Embryonic facial prominence (tissue), 1 donor: ENCODE measurements at regions not wholly inside any gene's neighbourhood (a gene's known extent, or its start where the extent isn't known, plus 50 kb on each side); places are given as distances from the start of the nearest gene placed in this dataset.

Experiments
- DNase-seq: peaks from one replicate; pipeline ENCODE4 v3.0.0-alpha.2; 2016; ENCODE audit errors: extremely low spot score

GRCh38 chr22:49508561-49508960, 319.1 kb downstream of the BRD1 start:
- DNase-seq: no peak

- no peak for DNase-seq
These were observed 319.9 kb downstream of the BRD1 start for GRCh38 chr22:49507607-49508292.

GRCh38 chr22:49506010-49506400, 321.7 kb downstream of the BRD1 start:
- DNase-seq: no peak

- no peak for DNase-seq
These were observed 322.2 kb downstream of the BRD1 start for GRCh38 chr22:49505337-49506009.

- DNase-seq: no peak
These were observed 323.7 kb downstream of the BRD1 start for GRCh38 chr22:49503896-49504521.

GRCh38 chr22:49503321-49503720, 324.4 kb downstream of the BRD1 start:
- no peak for DNase-seq

GRCh38 chr22:49502126-49502826, 325.4 kb downstream of the BRD1 start:
- no peak for DNase-seq

- no peak for DNase-seq
These were observed 326.7 kb downstream of the BRD1 start for GRCh38 chr22:49500942-49501395.

GRCh38 chr22:49500076-49500460, 327.6 kb downstream of the BRD1 start:
- DNase-seq: no peak

GRCh38 chr22:49499433-49500075, 328.1 kb downstream of the BRD1 start:
- DNase-seq: no peak

GRCh38 chr22:49497266-49497665, 330.4 kb downstream of the BRD1 start:
- no peak for DNase-seq

- DNase-seq: no peak
These were observed 333.1 kb downstream of the BRD1 start for GRCh38 chr22:49494555-49494954.

- no peak for DNase-seq
These were observed 334.9 kb downstream of the BRD1 start for GRCh38 chr22:49492741-49493251.

GRCh38 chr22:49492308-49492707, 335.4 kb downstream of the BRD1 start:
- DNase-seq: no peak

GRCh38 chr22:49491726-49492125, 335.9 kb downstream of the BRD1 start:
- no peak for DNase-seq

GRCh38 chr22:49491221-49491635, 336.4 kb downstream of the BRD1 start:
- no peak for DNase-seq

GRCh38 chr22:49490692-49491091, 337.0 kb downstream of the BRD1 start:
- no peak for DNase-seq

- DNase-seq: no peak
These were observed 337.9 kb downstream of the BRD1 start for GRCh38 chr22:49489821-49490220.

GRCh38 chr22:49488943-49489342, 338.7 kb downstream of the BRD1 start:
- DNase-seq: no peak

- DNase-seq: no peak
These were observed 339.7 kb downstream of the BRD1 start for GRCh38 chr22:49487950-49488349.

- DNase-seq: no peak
These were observed 341.4 kb downstream of the BRD1 start for GRCh38 chr22:49486225-49486624.

GRCh38 chr22:49483946-49484345, 343.7 kb downstream of the BRD1 start:
- DNase-seq: no peak
